Neuronal stem cell (in vitro differentiated cells): ENCODE measurements at regions not wholly inside any gene's neighbourhood (a gene's known extent, or its start where the extent isn't known, plus 50 kb on each side); places are given as distances from the start of the nearest gene placed in this dataset.

ENCODE experiments used
- DNase-seq: peaks from one replicate; pipeline ENCODE4 v3.0.0-alpha.2; 2013; ENCODE audit warnings: low spot score
- H2AFZ ChIP-seq: one replicate; pipeline ENCODE4 v1.6.1; 2013; ENCODE audit warnings: mild to moderate bottlenecking, low read length, inconsistent platforms
- H2AK5ac ChIP-seq: 2 replicates; pipeline ENCODE4 v1.6.1; 2013; ENCODE audit warnings: low read depth, mild to moderate bottlenecking, inconsistent platforms, low read length, moderate library complexity, mixed read lengths
- H2BK120ac ChIP-seq: 2 replicates; pipeline ENCODE4 v1.6.1; 2013; ENCODE audit warnings: low read depth, mild to moderate bottlenecking, inconsistent platforms, low read length, moderate library complexity, mixed read lengths
- H2BK12ac ChIP-seq: one replicate; pipeline ENCODE4 v1.6.1; 2013; ENCODE audit warnings: low read length, inconsistent platforms
- H2BK15ac ChIP-seq: 2 replicates; pipeline ENCODE4 v1.6.1; 2013; ENCODE audit warnings: mild to moderate bottlenecking, low read length, inconsistent platforms, mixed read lengths
- H2BK5ac ChIP-seq: one replicate; pipeline ENCODE4 v1.6.1; 2013; ENCODE audit warnings: inconsistent platforms, mild to moderate bottlenecking, low read length, moderate library complexity
- H3K14ac ChIP-seq: one replicate; pipeline ENCODE4 v1.6.1; 2013; ENCODE audit warnings: low read length, inconsistent platforms
- H3K18ac ChIP-seq: 2 replicates; pipeline ENCODE4 v1.6.1; 2013; ENCODE audit warnings: low read length, inconsistent platforms
- H3K23ac ChIP-seq: 2 replicates; pipeline ENCODE4 v1.6.1; 2013; ENCODE audit warnings: low read depth, mild to moderate bottlenecking, mixed read lengths, low read length, inconsistent platforms; ENCODE audit not compliant: poor library complexity
- H3K27ac ChIP-seq: replicated peaks from 3 replicates; pipeline ENCODE4 v1.5.1; 2013; ENCODE audit warnings: low read length, inconsistent platforms
- H3K27me3 ChIP-seq, 3 experiments: 2 replicates each; pipeline ENCODE4 v1.6.1; 2013; ENCODE audit warnings: low read length in 3 of 3, mild to moderate bottlenecking in 2 of 3, inconsistent platforms in 1 of 3, low read depth in 1 of 3, mixed read lengths in 1 of 3, moderate library complexity in 1 of 3; ENCODE audit not compliant: control insufficient read depth in 3 of 3, insufficient read depth in 3 of 3
- H3K36me3 ChIP-seq, 2 donors: replicated peaks in 1 of 2; 2 replicates each; pipeline ENCODE4 v1.6.1; 2013; ENCODE audit warnings: low read length in 2 of 2; ENCODE audit not compliant: control insufficient read depth in 2 of 2, insufficient read depth in 2 of 2
- H3K4ac ChIP-seq: 2 replicates; pipeline ENCODE4 v1.6.1; 2013; ENCODE audit warnings: inconsistent platforms, mild to moderate bottlenecking, low read length, moderate library complexity
- H3K4me1 ChIP-seq, 2 donors: 1 replicate in 1 of 2; 2 replicates in 1 of 2; pipeline ENCODE4 v1.6.1; 2013; ENCODE audit warnings: low read length in 2 of 2, low read depth in 1 of 2; ENCODE audit not compliant: control insufficient read depth in 2 of 2, insufficient read depth in 1 of 2
- H3K4me2 ChIP-seq: one replicate; pipeline ENCODE4 v1.6.1; 2013; ENCODE audit warnings: mild to moderate bottlenecking, low read length, inconsistent platforms; ENCODE audit not compliant: insufficient read depth, poor library complexity, severe bottlenecking
- H3K4me3 ChIP-seq, 2 donors: 2 replicates each; pipeline ENCODE4 v1.5.1; 2013; ENCODE audit warnings: low read length in 2 of 2, mild to moderate bottlenecking in 2 of 2, inconsistent platforms in 1 of 2, moderate library complexity in 1 of 2
- H3K79me1 ChIP-seq: one replicate; pipeline ENCODE4 v1.6.1; 2013; ENCODE audit warnings: low read depth, mild to moderate bottlenecking, inconsistent platforms, low read length, moderate library complexity
- H3K9ac ChIP-seq: one replicate; pipeline ENCODE4 v1.6.1; 2013; ENCODE audit warnings: mild to moderate bottlenecking, low read depth, low read length, inconsistent platforms; ENCODE audit not compliant: poor library complexity
- H3K9me3 ChIP-seq, 2 donors: replicated peaks in 1 of 2; 2 replicates each; pipeline versions ENCODE3 to v1.6.1; 2013; ENCODE audit warnings: low read length in 2 of 2, mild to moderate bottlenecking in 2 of 2, inconsistent platforms in 1 of 2, low read depth in 1 of 2, mixed read lengths in 1 of 2, moderate library complexity in 1 of 2; ENCODE audit not compliant: control insufficient read depth in 2 of 2, insufficient read depth in 1 of 2
- H4K8ac ChIP-seq: one replicate; pipeline ENCODE4 v1.6.1; 2013; ENCODE audit warnings: low read depth, mild to moderate bottlenecking, inconsistent platforms, low read length, moderate library complexity
- H4K91ac ChIP-seq: one replicate; pipeline ENCODE4 v1.6.1; 2013; ENCODE audit warnings: low read length, low read depth, mild to moderate bottlenecking, inconsistent platforms; ENCODE audit not compliant: poor library complexity
- WGBS, 2 donors: extraction: QIAGEN DNeasy Blood & Tissue Kit; methylation state at CpG; one replicate each; pipeline ENCODE4 v1.1.7; 2013; ENCODE audit warnings: missing lambda C conversion rate in 2 of 2, mixed read lengths in 1 of 2; ENCODE audit not compliant: insufficient read length in 2 of 2, insufficient replicate concordance in 1 of 2; ENCODE audit errors: extremely low coverage in 2 of 2; 5-methylcytosine and 5-hydroxymethylcytosine counted together

- Histone ChIP-seq H4K91ac (no peak overlapping the region), H3K27me3 (no peaks in the 10 kb centered on the region), H3K14ac (no peak overlapping the region), H3K4me2 (peak overlapping the region; percentile 3), H3K18ac (no peak overlapping the region), H3K36me3 (no peaks in the 10 kb centered on the region), H3K23ac (no peak overlapping the region), H3K4me1 (peaks cover 0 to 10% of the 10 kb centered on the region in 2 donors), H3K9ac (no peak overlapping the region), H2BK120ac (no peak overlapping the region), H2BK12ac (no peak overlapping the region), H2AFZ (no peak overlapping the region), H3K27ac (no peak overlapping the region), H2AK5ac (no peak overlapping the region), H3K79me1 (no peaks in the 10 kb centered on the region), H3K9me3 (no peaks in the 10 kb centered on the region), H3K4ac (no peak overlapping the region), H2BK5ac (no peak overlapping the region), H3K4me3 (no peak overlapping the region), H4K8ac (no peak overlapping the region), H2BK15ac (no peak overlapping the region)
- peak; percentile 17 for DNase-seq
- WGBS, 2 donors: no CpG with 5 or more reads among the region's 4 CpGs
These were observed 387.3 kb upstream of the PLXNA2 start for GRCh38 chr1:208631506-208631905.

GRCh38 chr1:208634346-208635140, 390.4 kb upstream of the PLXNA2 start:
- Histone ChIP-seq H4K91ac (no peak overlapping the region), H3K79me1 (no peaks in the 10 kb centered on the region), H2BK120ac (no peak overlapping the region), H3K9me3 (no peaks in the 10 kb centered on the region), H3K27me3 (no peaks in the 10 kb centered on the region), H3K18ac (no peak overlapping the region), H3K9ac (no peak overlapping the region), H3K23ac (no peak overlapping the region), H3K14ac (no peak overlapping the region), H2AFZ (no peak overlapping the region), H2BK5ac (no peak overlapping the region), H3K36me3 (no peaks in the 10 kb centered on the region), H4K8ac (no peak overlapping the region), H3K4me2 (no peak overlapping the region), H3K4me3 (no peak overlapping the region), H3K4ac (no peak overlapping the region), H3K27ac (no peak overlapping the region), H2BK15ac (no peak overlapping the region), H3K4me1 (peaks cover 0 to 10% of the 10 kb centered on the region in 2 donors), H2BK12ac (no peak overlapping the region), H2AK5ac (no peak overlapping the region)
- WGBS, 2 donors: no CpG with 5 or more reads among the region's 5 CpGs
- no peak for DNase-seq

GRCh38 chr1:208637181-208637580, 393.0 kb upstream of the PLXNA2 start:
- H3K4ac ChIP-seq: no peak overlapping the region
- H3K14ac ChIP-seq: no peak overlapping the region

GRCh38 chr1:208639382-208639781, 395.2 kb upstream of the PLXNA2 start:
- H2BK15ac ChIP-seq: no peak overlapping the region
- H3K36me3 ChIP-seq: no peaks in the 10 kb centered on the region
- no peak overlapping the region for H3K27ac ChIP-seq
- no peak overlapping the region for H3K9ac ChIP-seq
- H3K18ac ChIP-seq: no peak overlapping the region
- WGBS, 2 donors: no CpG with 5 or more reads among the region's 2 CpGs
- no peak overlapping the region for H3K14ac ChIP-seq
- no peaks in the 10 kb centered on the region for H3K79me1 ChIP-seq
- H4K8ac ChIP-seq: no peak overlapping the region
- H4K91ac ChIP-seq: no peak overlapping the region
- DNase-seq: no peak
- H3K23ac ChIP-seq: no peak overlapping the region
- no peaks in the 10 kb centered on the region for H3K9me3 ChIP-seq
- no peak overlapping the region for H2AFZ ChIP-seq
- no peak overlapping the region for H2BK5ac ChIP-seq
- no peak overlapping the region for H2AK5ac ChIP-seq
- H3K4me2 ChIP-seq: no peak overlapping the region
- no peak overlapping the region for H2BK12ac ChIP-seq
- peaks cover 0 to 10% of the 10 kb centered on the region in 2 donors for H3K4me1 ChIP-seq
- no peak overlapping the region for H3K4ac ChIP-seq
- H3K27me3 ChIP-seq: no peaks in the 10 kb centered on the region
- no peak overlapping the region for H3K4me3 ChIP-seq
- H2BK120ac ChIP-seq: no peak overlapping the region

More at GRCh38 chr1:208637181-208637580, 393.0 kb upstream of the PLXNA2 start:
- Histone ChIP-seq H2BK120ac (no peak overlapping the region), H3K9ac (no peak overlapping the region), H3K4me1 (peaks cover 0 to 5% of the 10 kb centered on the region in 2 donors), H3K79me1 (no peaks in the 10 kb centered on the region), H3K18ac (no peak overlapping the region), H3K36me3 (no peaks in the 10 kb centered on the region), H3K4me3 (no peak overlapping the region), H3K9me3 (no peaks in the 10 kb centered on the region), H4K8ac (no peak overlapping the region), H3K23ac (no peak overlapping the region), H3K27ac (no peak overlapping the region), H4K91ac (no peak overlapping the region), H2AK5ac (no peak overlapping the region), H3K27me3 (no peaks in the 10 kb centered on the region), H2BK5ac (no peak overlapping the region), H2AFZ (no peak overlapping the region), H2BK15ac (no peak overlapping the region), H2BK12ac (no peak overlapping the region), H3K4me2 (no peak overlapping the region)
- no CpG with 5 or more reads among the region's 3 CpGs for WGBS, 2 donors
- DNase-seq: no peak
